Kidney (tissue), 13 donors: ENCODE measurements at regions not wholly inside any gene's neighbourhood (a gene's known extent, or its start where the extent isn't known, plus 50 kb on each side); places are given as distances from the start of the nearest gene placed in this dataset.

ENCODE experiments used
- DNase-seq, 5 donors: peaks; one replicate each; pipeline ENCODE4 v3.0.0-alpha.2; 2013 to 2020
- FAIRE-seq: peaks from 2 replicates; lab custom pipeline; 2012; peaks lifted over from hg19 to GRCh38; lab: Jason Lieb, UNC
- H3K27ac ChIP-seq, 2 donors: one replicate each; pipeline ENCODE4 v1.7.0; 2013; ENCODE audit warnings: low read depth in 2 of 2, low read length in 2 of 2, inconsistent platforms in 1 of 2
- H3K27me3 ChIP-seq: one replicate; pipeline ENCODE4 v1.7.1; 2013; ENCODE audit warnings: low read length, inconsistent platforms; ENCODE audit not compliant: control insufficient read depth, insufficient read depth
- H3K36me3 ChIP-seq, 3 donors: one replicate each; pipeline versions ENCODE4 v1.7.0 to v1.7.1; 2013; ENCODE audit warnings: low read length in 3 of 3, control low read depth in 1 of 3, inconsistent platforms in 1 of 3; ENCODE audit not compliant: insufficient read depth in 3 of 3, control insufficient read depth in 2 of 3
- H3K4me1 ChIP-seq, 3 donors: one replicate each; pipeline versions ENCODE4 v1.7.0 to v1.7.1; 2013; ENCODE audit warnings: low read length in 3 of 3, inconsistent platforms in 1 of 3, low read depth in 1 of 3; ENCODE audit not compliant: control insufficient read depth in 2 of 3, insufficient read depth in 2 of 3
- H3K4me3 ChIP-seq, 3 donors: one replicate each; pipeline versions ENCODE4 v1.7.0 to v1.8.1; 2013; ENCODE audit warnings: low read length in 3 of 3, control low read depth in 1 of 3, inconsistent platforms in 1 of 3
- H3K9ac ChIP-seq, 3 donors: one replicate each; pipeline versions ENCODE4 v1.7.0 to v1.7.1; 2013; ENCODE audit warnings: low read length in 3 of 3, control low read depth in 1 of 3, inconsistent platforms in 1 of 3
- H3K9me3 ChIP-seq, 3 donors: one replicate each; pipeline versions ENCODE4 v1.7.0 to v1.7.1; 2013; ENCODE audit warnings: low read length in 3 of 3, control low read depth in 1 of 3, inconsistent platforms in 1 of 3; ENCODE audit not compliant: control insufficient read depth in 2 of 3, insufficient read depth in 1 of 3
- intact Hi-C: fragments of 100-400 bp; cut with DNase I; formaldehyde crosslinking; loops from one replicate; pipeline ENCODE4 v1.11.1; 2022
- TF ChIP-seq, protein P1 (sequence below): IDR thresholded peaks from 3 replicates; pipeline ENCODE4 v1.5.1; 2012; ENCODE audit warnings: mild to moderate bottlenecking, moderate library complexity, borderline replicate concordance; ENCODE audit not compliant: insufficient read depth; ENCODE audit errors: extremely low read depth
- donor health status: control.
- donor health status: control.
- donor health status: control.
- donor health status: control.
- donor health status: control.
- donor health status: DM: yes; HTN: yes; CAD: no.
- donor health status: Normal renal cell carcinoma (clear cell type).

DNA sequence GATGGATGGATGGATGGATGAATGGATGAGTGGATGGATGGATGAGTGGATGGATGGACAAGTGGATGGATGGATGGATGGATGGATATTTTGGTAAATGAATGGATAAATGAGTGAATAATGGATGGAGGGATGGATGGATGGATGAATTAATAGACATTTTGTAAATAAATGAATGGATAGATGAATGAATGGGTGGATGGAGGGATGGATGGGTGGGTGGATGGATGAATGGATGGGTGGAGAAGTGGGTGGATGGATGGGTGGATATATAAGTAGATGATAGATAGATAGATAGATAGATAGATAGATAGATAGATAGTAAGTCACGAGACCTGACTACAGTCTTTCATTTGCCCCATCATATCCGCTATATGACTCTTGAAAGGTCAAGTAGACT lies 82.7 kb upstream of the OLFM1 start:
- no peaks in the 10 kb centered on the region for H3K36me3 ChIP-seq
- H3K27me3 ChIP-seq = no peaks in the 10 kb centered on the region
- no peaks in the 10 kb centered on the region for H3K4me1 ChIP-seq
- FAIRE-seq = no peak
- TF ChIP-seq, protein P1, sequence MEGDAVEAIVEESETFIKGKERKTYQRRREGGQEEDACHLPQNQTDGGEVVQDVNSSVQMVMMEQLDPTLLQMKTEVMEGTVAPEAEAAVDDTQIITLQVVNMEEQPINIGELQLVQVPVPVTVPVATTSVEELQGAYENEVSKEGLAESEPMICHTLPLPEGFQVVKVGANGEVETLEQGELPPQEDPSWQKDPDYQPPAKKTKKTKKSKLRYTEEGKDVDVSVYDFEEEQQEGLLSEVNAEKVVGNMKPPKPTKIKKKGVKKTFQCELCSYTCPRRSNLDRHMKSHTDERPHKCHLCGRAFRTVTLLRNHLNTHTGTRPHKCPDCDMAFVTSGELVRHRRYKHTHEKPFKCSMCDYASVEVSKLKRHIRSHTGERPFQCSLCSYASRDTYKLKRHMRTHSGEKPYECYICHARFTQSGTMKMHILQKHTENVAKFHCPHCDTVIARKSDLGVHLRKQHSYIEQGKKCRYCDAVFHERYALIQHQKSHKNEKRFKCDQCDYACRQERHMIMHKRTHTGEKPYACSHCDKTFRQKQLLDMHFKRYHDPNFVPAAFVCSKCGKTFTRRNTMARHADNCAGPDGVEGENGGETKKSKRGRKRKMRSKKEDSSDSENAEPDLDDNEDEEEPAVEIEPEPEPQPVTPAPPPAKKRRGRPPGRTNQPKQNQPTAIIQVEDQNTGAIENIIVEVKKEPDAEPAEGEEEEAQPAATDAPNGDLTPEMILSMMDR = no peak
- no peak overlapping the region for H3K4me3 ChIP-seq
- peaks cover 0 to 9% (median 0%) of the 10 kb centered on the region in 3 donors for H3K9me3 ChIP-seq
- DNase-seq = no peak
- H3K9ac ChIP-seq = no peak overlapping the region
- intact Hi-C loops = no loop called here
- H3K27ac ChIP-seq = no peak overlapping the region

DNA sequence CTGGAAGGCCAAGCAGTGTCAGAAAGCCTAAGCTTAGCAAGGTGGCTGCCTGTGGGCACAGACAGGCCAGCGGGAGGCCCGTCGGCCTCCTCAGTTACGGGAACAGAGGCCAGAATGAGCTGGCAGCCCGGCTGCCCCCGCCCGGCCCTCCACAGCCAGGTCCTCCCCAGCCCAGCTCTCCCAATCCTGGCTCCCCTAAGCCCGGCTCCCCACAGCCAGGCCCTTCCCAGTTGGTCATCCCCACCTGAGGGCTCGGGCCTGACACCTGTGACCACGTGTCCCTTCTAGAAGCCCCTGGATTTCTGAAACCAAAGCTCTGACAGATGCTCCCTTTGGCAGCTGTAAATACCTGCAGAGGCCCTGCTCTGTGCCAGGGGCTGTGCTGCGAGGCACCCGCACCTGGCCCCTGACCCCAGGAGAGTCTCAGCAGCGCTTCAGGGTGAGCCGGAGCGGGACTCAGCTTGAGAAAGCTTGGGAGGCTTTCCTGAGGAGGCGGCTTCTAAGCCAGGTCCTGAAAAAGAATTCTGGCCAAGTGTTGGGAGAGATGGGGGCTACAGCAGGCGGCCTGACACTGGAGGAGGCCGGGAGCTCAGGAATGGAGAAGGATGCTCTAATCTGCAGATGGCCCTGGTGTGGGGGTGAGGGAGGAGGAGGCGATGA lies 80.4 kb upstream of the OLFM1 start:
- Histone ChIP-seq H3K27ac (no peak overlapping the region), H3K9ac (no peak overlapping the region), H3K27me3 (no peaks in the 10 kb centered on the region), H3K36me3 (no peaks in the 10 kb centered on the region), H3K4me1 (no peaks in the 10 kb centered on the region), H3K4me3 (no peak overlapping the region), H3K9me3 (no peaks in the 10 kb centered on the region)
- FAIRE-seq (no peak), DNase-seq (peak in 1 of 5 donors; percentile 47)
- TF ChIP-seq, protein P1 = no peak
- intact Hi-C loops = no loop called here

DNA sequence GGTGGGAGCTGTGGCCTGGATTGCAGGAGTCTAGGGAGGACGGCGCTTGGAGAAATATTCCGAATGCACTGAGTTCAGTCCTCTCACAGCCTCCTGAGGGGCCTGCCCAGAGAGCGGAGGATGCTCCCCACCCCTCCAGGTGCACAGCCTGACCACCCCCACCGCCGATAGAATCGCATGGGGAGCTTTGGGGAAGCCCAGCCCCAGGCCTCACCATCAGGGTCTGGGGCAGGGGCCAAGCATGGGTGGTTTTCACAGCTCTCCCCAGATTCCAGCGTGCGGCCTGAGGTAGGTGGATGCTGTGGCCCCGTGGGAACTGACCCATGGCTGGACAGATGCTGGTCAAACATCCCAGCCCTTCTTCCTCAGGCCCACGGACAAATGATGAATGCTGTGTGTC lies 79.9 kb upstream of the OLFM1 start:
- no peaks in the 10 kb centered on the region for H3K27me3 ChIP-seq
- H3K9ac ChIP-seq = no peak overlapping the region
- FAIRE-seq = no peak
- no peaks in the 10 kb centered on the region for H3K36me3 ChIP-seq
- intact Hi-C loops = no loop called here
- peak in 1 of 5 donors; percentile 52 for DNase-seq
- H3K4me1 ChIP-seq = no peaks in the 10 kb centered on the region
- H3K4me3 ChIP-seq = no peak overlapping the region
- TF ChIP-seq, protein P1 = no peak
- no peaks in the 10 kb centered on the region for H3K9me3 ChIP-seq
- H3K27ac ChIP-seq = no peak overlapping the region

DNA sequence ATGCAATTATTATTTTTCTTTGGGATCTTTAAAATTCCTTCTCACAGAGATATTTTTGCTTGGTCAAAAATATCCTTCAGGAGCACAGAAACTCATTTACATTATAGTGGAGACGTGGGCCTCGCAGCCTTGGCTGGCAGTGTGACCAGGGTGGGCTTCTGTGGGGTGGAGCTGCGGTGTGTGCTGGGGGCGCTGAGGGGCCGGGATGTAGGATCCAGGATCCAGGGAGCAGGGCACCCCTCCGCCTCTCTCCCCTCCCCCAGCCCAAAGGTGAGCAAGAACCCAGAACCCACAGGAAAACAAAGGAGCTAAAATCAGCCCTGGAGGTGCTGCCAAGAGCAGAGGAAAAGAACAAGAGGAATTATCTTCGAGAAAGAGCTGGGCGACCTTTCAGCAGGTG lies 79.1 kb upstream of the OLFM1 start:
- Histone ChIP-seq H3K4me1 (no peaks in the 10 kb centered on the region), H3K36me3 (no peaks in the 10 kb centered on the region), H3K9ac (no peak overlapping the region), H3K27me3 (no peaks in the 10 kb centered on the region), H3K9me3 (no peaks in the 10 kb centered on the region), H3K4me3 (no peak overlapping the region), H3K27ac (no peak overlapping the region)
- intact Hi-C loops = no loop called here
- DNase-seq (peak in 1 of 5 donors; percentile 53), FAIRE-seq (no peak)
- TF ChIP-seq, protein P1 = no peak
